ENCODE measurements at regions not wholly inside any gene's neighbourhood (a gene's known extent, or its start where the extent isn't known, plus 50 kb on each side); places are given as distances from the start of the nearest gene placed in this dataset.

GRCh38 chr5:158178535-158178934, 319.6 kb upstream of the CLINT1 start:
- no peak for DNase-seq

- DNase-seq = no peak
Measured at GRCh38 chr5:158177146-158177545, 318.2 kb upstream of the CLINT1 start.

- DNase-seq = no peak
Measured at GRCh38 chr5:158175934-158176481, 317.1 kb upstream of the CLINT1 start.

GRCh38 chr5:158174918-158175851, 316.2 kb upstream of the CLINT1 start:
- no peak for DNase-seq

- no peak for DNase-seq
Measured at GRCh38 chr5:158174026-158174425, 315.1 kb upstream of the CLINT1 start.

- no peak for DNase-seq
Measured at GRCh38 chr5:158172005-158172404, 313.1 kb upstream of the CLINT1 start.

- no peak for DNase-seq
Measured at GRCh38 chr5:158170534-158170933, 311.6 kb upstream of the CLINT1 start.

GRCh38 chr5:158170060-158170459, 311.1 kb upstream of the CLINT1 start:
- no peak for DNase-seq

GRCh38 chr5:158166424-158166823, 307.5 kb upstream of the CLINT1 start:
- DNase-seq = no peak

GRCh38 chr5:158165647-158166046, 306.7 kb upstream of the CLINT1 start:
- no peak for DNase-seq

GRCh38 chr5:158164296-158165047, 305.5 kb upstream of the CLINT1 start:
- no peak for DNase-seq

- no peak for DNase-seq
Measured at GRCh38 chr5:158163451-158164295, 304.7 kb upstream of the CLINT1 start.

GRCh38 chr5:158162479-158163034, 303.6 kb upstream of the CLINT1 start:
- DNase-seq = no peak

- no peak for DNase-seq
Measured at GRCh38 chr5:158162026-158162425, 303.1 kb upstream of the CLINT1 start.

- no peak for DNase-seq
Measured at GRCh38 chr5:158159621-158160020, 300.7 kb upstream of the CLINT1 start.

GRCh38 chr5:158155811-158156505, 297.0 kb upstream of the CLINT1 start:
- DNase-seq = no peak

- no peak for DNase-seq
Measured at GRCh38 chr5:158155067-158155466, 296.1 kb upstream of the CLINT1 start.

GRCh38 chr5:158154226-158155005, 295.5 kb upstream of the CLINT1 start:
- DNase-seq = no peak

- no peak for DNase-seq
Measured at GRCh38 chr5:158153508-158153907, 294.6 kb upstream of the CLINT1 start.

GRCh38 chr5:158152136-158152535, 293.2 kb upstream of the CLINT1 start:
- DNase-seq = no peak

- no peak for DNase-seq
Measured at GRCh38 chr5:158147227-158147626, 288.3 kb upstream of the CLINT1 start.
